Brain microvascular endothelial cell (primary cell): ENCODE measurements at regions not wholly inside any gene's neighbourhood (a gene's known extent, or its start where the extent isn't known, plus 50 kb on each side); places are given as distances from the start of the nearest gene placed in this dataset.
"Not testable (repeated sequence)": the region's sequence is repeated elsewhere in the genome, so short reads cannot be mapped to it uniquely, and the experiment has no call there.

Experiments
- DNase-seq: peaks from one replicate; pipeline ENCODE4 v3.0.0-alpha.2; 2020
- H3K27ac ChIP-seq: fragments of 250-450 bp; sonication (Bioruptor Pico); 2 replicates; pipeline ENCODE4 v1.5.1; 2020; ENCODE audit warnings: mild to moderate bottlenecking, moderate library complexity
- H3K27me3 ChIP-seq: fragments of 250-450 bp; sonication (Bioruptor Pico); replicated peaks from 2 replicates; pipeline ENCODE4 v1.5.1; 2020; ENCODE audit warnings: mild to moderate bottlenecking
- H3K36me3 ChIP-seq: fragments of 250-450 bp; sonication (Bioruptor Pico); replicated peaks from 2 replicates; pipeline ENCODE4 v1.5.1; 2020; ENCODE audit warnings: mild to moderate bottlenecking
- H3K4me3 ChIP-seq: 2 replicates; pipeline ENCODE4 v1.5.1; 2011; ENCODE audit warnings: low read depth, mild to moderate bottlenecking, control low read depth, low read length, moderate library complexity
- in situ Hi-C: cut with HindIII; loops from 2 replicates; pipeline ENCODE4 v1.10.0; 2017; ENCODE audit warnings: low sequenced_read_pairs, low pct_ligation_motif_present
- TF ChIP-seq, protein P1 (sequence below): IDR thresholded peaks from 2 replicates; pipeline ENCODE4 v1.5.1; 2011; ENCODE audit warnings: low read depth, mild to moderate bottlenecking, moderate library complexity, low read length, control low read depth, inconsistent platforms; ENCODE audit errors: missing control alignments

DNA sequence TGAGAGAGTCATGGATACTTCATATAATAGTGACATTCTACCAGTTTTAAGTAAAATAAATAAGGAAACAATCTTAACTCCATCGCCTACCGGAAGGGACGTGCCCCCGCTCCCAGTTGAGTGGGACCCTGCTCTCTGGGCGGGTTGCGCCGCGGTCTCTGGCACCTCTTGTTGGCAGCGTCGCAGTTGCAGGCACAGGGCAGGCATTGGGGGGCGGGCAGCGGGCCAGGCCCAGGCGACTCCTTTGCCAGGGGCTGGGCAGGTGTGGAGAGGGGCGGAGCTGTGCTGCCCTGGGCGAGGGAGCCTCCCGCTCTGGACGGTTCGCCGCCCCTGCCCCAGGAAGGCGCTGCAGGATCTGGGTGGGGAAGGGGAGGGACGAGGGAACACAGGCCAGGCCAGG lies 1500.6 kb downstream of the FOXD4L5 start:
- in situ Hi-C loops, H3K27ac ChIP-seq, H3K36me3 ChIP-seq, H3K27me3 ChIP-seq, DNase-seq, H3K4me3 ChIP-seq: not testable (repeated sequence)

DNA sequence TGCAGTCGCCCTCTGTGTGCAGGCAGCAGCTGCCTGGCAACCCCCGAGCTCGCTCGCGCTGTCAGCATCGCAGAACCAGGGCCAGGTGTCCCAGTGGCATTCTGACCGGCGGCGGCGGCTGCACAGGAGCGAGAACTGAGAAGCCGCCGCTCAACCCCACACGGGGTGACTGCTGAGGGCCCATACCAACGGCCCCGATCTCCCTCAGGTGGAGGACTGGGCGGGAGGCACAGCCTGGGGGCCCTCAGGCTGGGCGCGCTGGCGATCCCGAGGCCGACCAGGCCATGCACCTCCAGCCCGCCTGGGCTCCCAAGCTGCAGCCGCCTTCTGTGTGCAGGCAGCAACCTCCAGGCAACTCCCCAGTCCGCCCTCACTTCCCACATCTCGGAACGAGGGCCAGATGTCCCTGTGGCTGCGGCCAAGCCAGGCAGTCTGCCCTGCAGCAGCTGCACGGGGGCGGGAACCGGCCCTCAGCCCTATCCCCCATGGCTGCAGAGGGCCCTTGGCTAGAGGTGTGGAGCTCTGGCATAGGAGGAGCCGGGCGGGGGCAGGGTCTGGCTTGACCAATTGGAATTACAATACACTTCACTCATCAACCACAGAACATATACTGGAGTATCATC lies 1503.1 kb downstream of the FOXD4L5 start:
- DNase-seq, in situ Hi-C loops, H3K27ac ChIP-seq, H3K36me3 ChIP-seq, H3K27me3 ChIP-seq, H3K4me3 ChIP-seq: not testable (repeated sequence)

DNA sequence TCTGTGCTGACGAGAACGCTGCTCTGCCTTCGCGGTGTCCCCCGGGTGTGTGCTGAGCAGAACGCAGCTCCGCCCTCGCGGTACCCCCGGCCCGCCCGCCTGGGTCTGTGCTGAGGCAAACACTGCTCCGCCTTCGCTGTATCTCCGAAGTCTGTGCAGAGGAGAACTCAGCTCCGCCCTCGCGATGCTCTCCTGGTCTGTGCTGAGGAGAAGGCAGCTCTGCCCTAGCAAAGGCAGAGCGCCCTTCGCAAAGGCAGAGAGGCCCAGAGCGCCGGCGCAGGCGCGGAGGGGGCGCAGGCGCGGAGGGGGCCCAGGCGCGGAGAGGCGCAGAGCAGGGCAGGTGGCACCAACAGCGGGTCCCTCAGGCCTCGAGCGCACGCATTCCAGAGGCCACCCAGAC lies 1503.6 kb downstream of the FOXD4L5 start:
- H3K27ac ChIP-seq, H3K36me3 ChIP-seq, H3K27me3 ChIP-seq, in situ Hi-C loops, H3K4me3 ChIP-seq, DNase-seq: not testable (repeated sequence)

DNA sequence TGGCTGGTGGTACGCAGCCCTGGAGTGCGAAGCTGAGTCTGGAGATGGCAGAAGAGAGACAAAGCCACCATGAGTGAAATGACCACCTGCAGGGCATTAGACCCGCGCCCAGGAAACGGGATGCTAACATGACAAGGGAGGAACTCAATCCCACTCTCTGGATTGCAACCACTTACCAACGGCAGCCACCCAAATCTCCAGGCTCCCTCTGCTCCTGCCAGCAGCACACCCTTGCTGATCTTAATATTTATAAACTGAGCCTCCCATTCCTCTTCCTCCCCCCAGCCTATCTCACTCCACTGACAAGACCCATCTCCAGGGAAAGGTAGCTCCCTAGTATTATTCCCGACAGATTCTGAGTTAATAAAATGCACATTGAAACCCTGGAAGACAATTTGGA lies 1508.8 kb downstream of the FOXD4L5 start:
- H3K4me3 ChIP-seq, H3K27me3 ChIP-seq, H3K36me3 ChIP-seq, in situ Hi-C loops, H3K27ac ChIP-seq, DNase-seq: not testable (repeated sequence)

DNA sequence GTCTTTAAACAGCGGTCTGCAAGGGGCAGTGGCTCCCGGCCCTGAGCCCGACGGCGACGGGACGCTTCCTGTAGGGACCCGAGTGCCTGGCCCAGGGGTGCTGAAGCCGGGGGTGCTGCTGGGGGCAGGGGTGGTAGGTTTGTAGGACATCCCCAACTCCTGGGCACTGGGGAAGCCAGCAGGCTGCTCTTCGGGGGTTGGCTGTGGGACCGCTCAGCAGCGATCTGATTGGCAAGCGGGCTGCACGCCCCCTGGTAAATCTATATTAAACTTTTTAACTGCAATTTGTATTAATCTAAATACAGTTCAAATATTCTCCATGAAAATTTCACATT lies 1510.0 kb downstream of the FOXD4L5 start:
- H3K27me3 ChIP-seq, H3K36me3 ChIP-seq, H3K4me3 ChIP-seq, DNase-seq, in situ Hi-C loops, H3K27ac ChIP-seq: not testable (repeated sequence)

DNA sequence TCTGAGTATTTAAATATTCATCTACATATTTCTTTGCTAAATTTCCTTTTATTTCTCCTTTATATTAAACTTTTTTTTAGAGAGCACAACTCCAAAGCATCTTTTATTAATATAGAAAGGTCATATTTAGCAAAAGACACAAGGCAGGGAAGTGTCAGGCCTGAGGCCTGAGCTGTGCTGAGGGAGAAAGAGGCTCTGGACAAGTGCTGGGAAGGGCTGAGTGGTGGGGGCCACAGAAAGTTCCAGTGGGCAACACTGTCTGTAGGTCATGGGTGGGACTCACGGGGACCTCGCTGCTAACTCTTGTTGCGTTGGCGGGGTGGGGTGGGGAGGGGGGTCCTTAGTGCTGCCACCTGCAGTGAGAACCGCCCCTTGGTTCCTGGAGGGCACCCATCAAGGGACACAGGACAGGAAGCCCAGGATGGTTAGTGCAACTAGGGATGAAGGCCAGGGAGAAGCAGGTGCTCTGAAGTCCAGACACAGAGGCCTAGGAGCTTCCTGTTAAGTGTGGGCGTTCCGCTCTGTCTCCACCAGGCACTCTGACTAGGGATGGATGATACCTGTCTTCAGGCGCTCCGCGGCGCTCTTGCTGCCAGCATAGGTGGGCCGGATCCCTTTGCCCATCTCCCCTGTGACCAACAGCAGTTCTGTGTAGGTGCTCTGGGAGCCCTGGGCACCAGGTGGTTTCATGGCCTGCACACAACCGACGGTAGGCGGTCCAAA lies 1510.5 kb downstream of the FOXD4L5 start:
- H3K36me3 ChIP-seq, in situ Hi-C loops, H3K4me3 ChIP-seq, H3K27me3 ChIP-seq, H3K27ac ChIP-seq, DNase-seq: not testable (repeated sequence)

DNA sequence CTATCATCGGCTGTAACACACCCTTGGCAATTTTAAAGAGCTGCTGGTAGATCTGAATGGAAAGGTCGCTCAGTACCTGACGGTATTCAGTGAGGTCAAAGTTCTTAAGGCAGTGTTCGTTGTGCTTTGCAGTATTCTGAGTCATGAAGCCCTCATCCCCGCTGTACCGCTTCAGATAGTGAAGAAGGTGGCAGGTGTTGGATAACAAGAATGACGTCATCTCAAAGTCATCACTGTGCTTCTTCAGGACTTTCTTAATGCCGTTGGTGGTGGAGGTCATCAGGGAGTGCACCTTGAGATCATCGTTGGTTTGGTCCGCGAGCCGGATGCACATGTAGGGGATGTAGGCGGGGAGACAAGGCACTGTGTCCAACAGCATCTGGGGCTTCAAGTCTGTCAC lies 1522.8 kb downstream of the FOXD4L5 start:
- H3K27ac ChIP-seq, in situ Hi-C loops, H3K27me3 ChIP-seq, H3K36me3 ChIP-seq, H3K4me3 ChIP-seq, DNase-seq: not testable (repeated sequence)

DNA sequence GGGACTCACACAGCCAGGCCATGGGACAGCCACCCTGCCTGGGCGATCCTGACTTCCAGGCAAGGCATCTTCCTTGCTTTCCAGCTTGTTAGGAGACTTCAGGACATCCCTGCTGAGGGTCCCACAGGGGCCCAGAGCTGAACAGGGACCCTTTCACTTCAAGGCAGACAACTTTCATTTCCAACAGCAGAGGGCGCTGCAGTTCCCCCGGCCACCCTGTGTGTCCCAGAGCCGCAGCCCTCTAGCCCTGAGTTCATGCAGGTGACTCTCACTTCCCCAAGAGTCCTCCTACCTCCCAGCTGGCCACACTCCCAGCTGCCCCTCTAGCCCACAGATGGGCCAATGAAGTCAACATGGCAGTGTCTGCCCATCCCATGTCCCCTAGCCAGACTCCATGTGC lies 1556.0 kb downstream of the FOXD4L5 start:
- H3K36me3 ChIP-seq, DNase-seq, in situ Hi-C loops, H3K4me3 ChIP-seq, H3K27ac ChIP-seq, H3K27me3 ChIP-seq: not testable (repeated sequence)

DNA sequence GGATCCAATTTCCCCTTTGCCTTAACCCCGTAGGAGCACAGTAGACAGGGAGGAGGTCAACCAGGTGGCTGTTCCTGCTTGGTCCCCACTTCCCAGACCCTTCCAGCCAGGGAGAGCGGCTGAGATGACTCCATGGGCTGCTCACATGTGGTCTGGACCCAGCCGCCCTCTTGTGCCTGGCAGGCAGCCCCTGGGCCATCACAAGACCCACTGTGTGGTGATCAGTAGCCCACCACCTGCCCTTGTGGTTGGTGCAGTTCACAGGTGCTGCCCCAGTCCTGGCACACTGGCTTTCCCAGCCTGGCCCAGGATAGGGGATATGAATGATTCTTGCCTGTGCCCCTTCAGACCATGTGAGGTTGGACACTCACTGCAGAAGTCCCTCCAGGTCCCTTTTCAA lies 1556.7 kb downstream of the FOXD4L5 start:
- TF ChIP-seq, protein P1, sequence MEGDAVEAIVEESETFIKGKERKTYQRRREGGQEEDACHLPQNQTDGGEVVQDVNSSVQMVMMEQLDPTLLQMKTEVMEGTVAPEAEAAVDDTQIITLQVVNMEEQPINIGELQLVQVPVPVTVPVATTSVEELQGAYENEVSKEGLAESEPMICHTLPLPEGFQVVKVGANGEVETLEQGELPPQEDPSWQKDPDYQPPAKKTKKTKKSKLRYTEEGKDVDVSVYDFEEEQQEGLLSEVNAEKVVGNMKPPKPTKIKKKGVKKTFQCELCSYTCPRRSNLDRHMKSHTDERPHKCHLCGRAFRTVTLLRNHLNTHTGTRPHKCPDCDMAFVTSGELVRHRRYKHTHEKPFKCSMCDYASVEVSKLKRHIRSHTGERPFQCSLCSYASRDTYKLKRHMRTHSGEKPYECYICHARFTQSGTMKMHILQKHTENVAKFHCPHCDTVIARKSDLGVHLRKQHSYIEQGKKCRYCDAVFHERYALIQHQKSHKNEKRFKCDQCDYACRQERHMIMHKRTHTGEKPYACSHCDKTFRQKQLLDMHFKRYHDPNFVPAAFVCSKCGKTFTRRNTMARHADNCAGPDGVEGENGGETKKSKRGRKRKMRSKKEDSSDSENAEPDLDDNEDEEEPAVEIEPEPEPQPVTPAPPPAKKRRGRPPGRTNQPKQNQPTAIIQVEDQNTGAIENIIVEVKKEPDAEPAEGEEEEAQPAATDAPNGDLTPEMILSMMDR = no peak
- DNase-seq = no peak

DNA sequence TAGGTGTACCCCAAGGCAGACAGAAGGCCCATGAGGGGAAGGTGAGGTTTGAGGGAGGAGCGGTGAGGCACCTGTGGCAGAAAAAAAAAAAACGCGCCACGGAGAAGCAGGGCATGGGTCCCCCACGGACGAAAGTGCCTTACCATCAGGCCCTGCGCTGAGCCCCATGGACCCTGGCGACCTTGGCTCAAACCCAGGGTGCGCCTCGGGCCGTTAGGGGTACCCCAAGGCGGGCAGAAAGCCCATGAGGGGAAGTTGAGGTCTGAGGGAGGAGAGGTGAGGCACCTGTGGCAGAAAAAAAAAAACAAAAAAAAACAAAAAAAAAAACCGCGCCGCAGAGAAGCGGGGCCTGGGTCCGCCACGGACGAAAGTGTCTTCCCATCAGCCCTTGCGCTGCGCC lies 1576.7 kb downstream of the FOXD4L5 start:
- H3K36me3 ChIP-seq, H3K27me3 ChIP-seq, in situ Hi-C loops, H3K4me3 ChIP-seq, H3K27ac ChIP-seq, DNase-seq: not testable (repeated sequence)

More for the DNA sequence above, 1556.7 kb downstream of the FOXD4L5 start:
- H3K36me3 ChIP-seq = no peaks in the 10 kb centered on the region
- H3K27ac ChIP-seq = no peak overlapping the region
- H3K27me3 ChIP-seq = no peaks in the 10 kb centered on the region
- in situ Hi-C loops = no loop called here
- H3K4me3 ChIP-seq = no peak overlapping the region

DNA sequence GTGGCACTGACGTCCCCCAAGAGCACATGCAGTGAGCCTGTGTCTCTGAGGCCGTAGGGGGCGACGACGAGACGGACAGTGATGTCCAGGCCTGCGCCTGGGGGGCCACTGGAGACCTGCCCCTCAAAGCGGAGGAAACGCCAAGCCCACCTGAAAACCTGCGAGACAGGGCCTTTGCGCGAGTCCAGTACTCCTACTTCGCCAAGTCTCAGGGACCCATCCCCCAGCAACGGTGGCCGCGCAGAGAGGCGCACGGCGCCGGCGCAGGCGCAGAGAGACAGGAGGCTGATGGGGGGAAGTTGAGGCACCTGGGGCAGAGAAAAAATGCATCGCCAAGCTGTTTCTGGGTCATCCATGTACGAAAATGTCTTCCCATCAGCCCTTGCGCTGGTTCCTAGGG lies 1580.6 kb downstream of the FOXD4L5 start:
- DNase-seq = not testable (repeated sequence)

DNA sequence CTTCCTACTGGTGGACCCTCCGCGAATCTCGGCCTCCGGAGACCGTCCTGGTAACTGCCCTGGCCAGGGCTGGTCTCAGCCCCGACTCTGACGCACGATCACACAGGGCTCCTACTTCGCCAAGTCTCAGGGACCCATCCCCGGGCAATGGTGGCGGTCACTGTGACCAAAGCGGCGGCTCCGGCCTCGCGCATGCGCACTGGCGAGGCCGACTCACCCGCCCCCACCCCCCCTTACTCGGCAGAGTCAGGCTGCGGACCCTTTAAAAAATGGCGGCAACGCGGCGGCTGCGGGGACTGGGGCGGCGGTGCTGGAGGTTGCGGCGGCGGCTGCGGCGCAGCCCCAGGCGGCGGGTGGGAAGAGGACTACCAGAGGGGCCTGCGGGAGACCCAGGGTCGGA lies 1581.3 kb downstream of the FOXD4L5 start:
- DNase-seq, H3K36me3 ChIP-seq, H3K27me3 ChIP-seq, in situ Hi-C loops, H3K27ac ChIP-seq: not testable (repeated sequence)
- H3K4me3 ChIP-seq = peak overlapping the region; percentile 41

More for the DNA sequence above, 1580.6 kb downstream of the FOXD4L5 start:
- H3K27me3 ChIP-seq, H3K4me3 ChIP-seq, in situ Hi-C loops, H3K36me3 ChIP-seq, H3K27ac ChIP-seq: not testable (repeated sequence)

DNA sequence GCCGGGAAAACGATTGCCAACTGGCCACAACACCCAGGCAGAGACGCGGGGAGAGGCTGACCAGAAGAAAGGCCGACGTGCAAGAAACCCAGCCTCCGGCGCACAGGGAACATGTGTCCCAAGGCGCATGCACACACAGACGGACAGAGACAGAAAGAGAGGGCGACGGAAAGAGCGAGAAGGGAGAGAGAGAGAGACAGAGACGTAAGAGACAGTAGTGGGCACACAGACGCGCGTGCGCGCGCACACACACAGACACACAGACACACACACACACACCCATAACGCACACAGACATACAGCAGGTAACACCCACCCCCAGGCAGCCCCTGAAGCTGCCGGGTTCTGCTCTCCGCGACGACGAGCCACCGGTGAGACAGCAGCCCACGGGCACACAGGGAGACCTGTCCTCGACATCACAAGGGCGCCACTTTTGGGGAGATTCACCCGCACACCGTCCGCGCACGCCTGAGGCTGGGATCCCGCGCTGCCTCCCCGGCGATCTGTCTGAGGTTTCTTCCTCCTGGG lies 1581.8 kb downstream of the FOXD4L5 start:
- H3K36me3 ChIP-seq, H3K4me3 ChIP-seq, DNase-seq, H3K27me3 ChIP-seq, H3K27ac ChIP-seq, in situ Hi-C loops: not testable (repeated sequence)
